Motor neuron (in vitro differentiated cells): ENCODE measurements at regions not wholly inside any gene's neighbourhood (a gene's known extent, or its start where the extent isn't known, plus 50 kb on each side); places are given as distances from the start of the nearest gene placed in this dataset.
A peak's percentile ranks its signal among the peaks of the same experiment; 100 is the strongest.

ENCODE experiments used
- ATAC-seq, 8 experiments: fragments of 200-7000 bp; cut with Tn5 transposase; replicated peaks in 6 of 8; 2 replicates each; pipeline ENCODE4 v1.8.0; 2021; ENCODE audit warnings: mild to moderate bottlenecking in 8 of 8, moderate library complexity in 8 of 8
- H3K27ac ChIP-seq, 2 donors: fragments of 250-450 bp; sonication (Bioruptor Pico); 2 replicates each; pipeline ENCODE4 v1.9.0; 2021; ENCODE audit warnings: antibody characterized with exemption in 2 of 2, mild to moderate bottlenecking in 2 of 2, moderate library complexity in 1 of 2
- H3K4me1 ChIP-seq, 2 donors: fragments of 250-450 bp; sonication (Bioruptor Pico); replicated peaks in 1 of 2; 2 replicates each; pipeline ENCODE4 v1.6.1; 2021; ENCODE audit warnings: antibody characterized with exemption in 2 of 2, mild to moderate bottlenecking in 2 of 2, moderate library complexity in 1 of 2
- H3K4me3 ChIP-seq, 5 donors: fragments of 250-450 bp; sonication (Bioruptor Pico); 2 replicates each; pipeline ENCODE4 v1.9.0; 2021; ENCODE audit warnings: antibody characterized with exemption in 5 of 5, mild to moderate bottlenecking in 5 of 5, moderate library complexity in 4 of 5
- WGBS, 10 experiments: fragments of 450-650 bp; shearing (Covaris generic); methylation state at CpG; one replicate each; pipeline ENCODE4 v1.0.0; 2022; 5-methylcytosine and 5-hydroxymethylcytosine counted together
- in situ Hi-C, 9 experiments: fragments of 400-800 bp; cut with MboI; loops; one replicate each; pipeline ENCODE4 v1.15.0; 2021; ENCODE audit warnings: low sequenced_read_pairs in 9 of 9, low pct_unique_long_range_greater_than_20kb in 2 of 9; ENCODE audit not compliant: unreplicated experiment in 9 of 9

DNA sequence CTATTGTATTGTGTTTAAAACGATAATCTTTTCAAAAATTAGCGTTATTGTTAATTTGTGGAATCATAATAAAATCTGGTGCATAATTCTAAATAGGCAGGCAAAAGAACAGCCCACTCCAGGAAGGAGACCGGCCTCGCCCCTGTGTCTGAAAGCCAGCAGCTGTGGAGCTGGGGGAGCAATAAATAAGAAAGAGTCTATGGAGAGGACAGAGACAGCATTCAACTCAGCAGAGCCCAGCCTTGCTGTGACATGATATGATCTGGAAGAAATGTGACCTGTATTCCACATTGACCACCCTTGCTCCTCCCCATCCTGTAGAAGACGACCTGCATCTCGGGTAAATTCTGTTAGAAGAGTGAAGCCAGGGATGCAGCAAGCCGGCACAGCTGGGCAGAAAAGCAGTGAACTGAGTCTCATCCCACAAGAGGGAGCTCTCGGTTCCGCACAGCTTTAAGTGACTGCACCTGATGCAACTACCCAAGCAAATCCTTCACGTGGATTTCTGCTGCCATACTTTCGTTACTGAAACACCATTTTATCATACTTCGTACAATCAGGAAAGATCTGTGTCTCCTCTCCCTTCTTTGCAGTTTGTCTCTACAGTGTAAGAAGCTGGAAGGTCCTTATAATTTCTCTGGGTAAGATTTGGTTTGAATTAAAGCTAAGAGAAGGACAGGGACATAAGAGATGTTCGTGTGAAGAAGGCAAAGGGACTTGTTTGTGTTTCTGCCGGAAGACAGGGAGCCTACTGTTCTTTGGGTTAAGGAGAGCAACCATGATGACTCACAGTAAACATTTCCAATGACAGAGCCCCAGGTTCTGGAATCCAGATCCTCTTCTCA, 427.1 kb downstream of the GPAM start:
- Histone ChIP-seq H3K27ac (no peak overlapping the region), H3K4me1 (peaks cover 0 to 6% of the 10 kb centered on the region in 2 donors), H3K4me3 (no peak overlapping the region)
- WGBS, 10 experiments = 15 to 80% (median 50%) methylated on average over 1 to 14 of the region's 14 CpGs; no CpG with 5 or more reads in 2 of the 10 experiments
- in situ Hi-C loops = loop anchor here in 2 of 9 experiments (25.0 kb wide), 2 partner anchors 381 to 556 kb away; no protein-coding TSS in a partner anchor
- ATAC-seq = peak; percentile 78 to 98 (median 91)

DNA sequence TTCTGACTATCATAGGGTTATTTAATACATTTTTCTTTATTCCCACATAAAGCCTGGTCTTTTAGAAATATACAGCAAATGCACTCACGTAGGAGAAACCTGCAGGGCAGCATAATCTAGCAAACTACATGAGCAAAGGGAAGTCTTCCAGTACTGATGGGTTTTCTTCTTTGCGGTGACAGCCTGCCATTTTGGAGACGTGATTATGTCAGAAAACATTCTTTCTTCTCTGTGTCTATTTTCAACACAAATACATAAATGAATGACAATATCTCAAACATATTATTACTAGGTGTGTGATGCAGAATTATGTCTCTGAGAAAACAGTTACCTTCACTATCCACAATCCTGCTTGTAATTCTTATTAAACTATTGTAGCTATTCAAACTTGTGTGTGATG, 425.0 kb downstream of the GPAM start:
- no peak overlapping the region for H3K27ac ChIP-seq
- 52 to 81% (median 75%) methylated on average over 1 to 3 of the region's 3 CpGs; no CpG with 5 or more reads in 3 of the 10 experiments for WGBS, 10 experiments
- in situ Hi-C loops = loop anchor here in 2 of 9 experiments (25.0 kb wide), 2 partner anchors 379 to 554 kb away; no protein-coding TSS in a partner anchor
- no peak for ATAC-seq
- peaks cover 0 to 6% of the 10 kb centered on the region in 2 donors for H3K4me1 ChIP-seq
- H3K4me3 ChIP-seq = no peak overlapping the region

DNA sequence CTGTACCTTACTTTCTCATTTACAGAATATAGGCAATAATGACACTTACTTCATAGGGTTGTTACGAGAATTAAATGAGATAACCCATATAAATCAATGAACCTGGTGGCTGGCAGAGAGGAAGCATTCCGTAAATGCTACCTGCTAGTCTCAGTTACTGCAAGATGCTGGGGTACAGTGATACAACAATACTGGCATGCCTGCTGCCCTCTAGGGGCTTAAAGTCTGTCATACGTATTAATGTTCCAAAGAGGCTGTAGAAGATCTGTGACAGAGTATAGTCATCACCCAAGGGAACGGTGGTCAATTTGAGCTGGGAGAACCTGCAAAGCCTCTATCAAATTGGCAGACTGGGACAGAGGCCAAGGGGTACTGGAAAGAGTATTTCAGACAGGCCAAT, 421.5 kb downstream of the GPAM start:
- in situ Hi-C loops = loop anchor here in 2 of 9 experiments (25.0 kb wide), 2 partner anchors 375 to 550 kb away; no protein-coding TSS in a partner anchor
- ATAC-seq = no peak

DNA sequence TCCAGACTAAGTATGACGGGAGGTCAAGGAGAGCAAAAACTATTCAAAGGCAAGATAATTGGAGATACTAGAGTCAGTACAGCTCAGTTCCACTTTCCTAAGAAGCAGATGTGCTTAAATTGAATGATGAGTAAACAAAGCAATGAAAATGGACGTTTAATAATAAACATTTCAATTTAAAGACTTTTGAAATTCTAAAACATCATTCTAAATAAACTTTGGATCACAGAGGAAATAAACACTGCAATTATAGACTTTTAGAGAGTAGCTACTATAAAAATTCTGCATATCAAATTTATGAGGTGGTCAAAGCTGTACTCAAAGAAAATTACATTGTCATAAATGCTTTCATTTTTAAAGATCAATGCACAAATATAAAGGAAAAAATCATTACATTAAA, 418.3 kb downstream of the GPAM start:
- WGBS, 10 experiments = 10 to 100% (median 40%) methylated on average over 1 to 2 of the region's 2 CpGs; no CpG with 5 or more reads in 2 of the 10 experiments
- in situ Hi-C loops = loop anchor here in 2 of 9 experiments (25.0 kb wide), 2 partner anchors 372 to 547 kb away; no protein-coding TSS in a partner anchor

More for the DNA sequence above, 421.5 kb downstream of the GPAM start:
- no peak overlapping the region for H3K27ac ChIP-seq
- no peak overlapping the region for H3K4me3 ChIP-seq
- no peaks in the 10 kb centered on the region for H3K4me1 ChIP-seq
- WGBS, 10 experiments = 44 to 100% (median 93%) methylated on average over 1 to 4 of the region's 4 CpGs; no CpG with 5 or more reads in 1 of the 10 experiments

DNA sequence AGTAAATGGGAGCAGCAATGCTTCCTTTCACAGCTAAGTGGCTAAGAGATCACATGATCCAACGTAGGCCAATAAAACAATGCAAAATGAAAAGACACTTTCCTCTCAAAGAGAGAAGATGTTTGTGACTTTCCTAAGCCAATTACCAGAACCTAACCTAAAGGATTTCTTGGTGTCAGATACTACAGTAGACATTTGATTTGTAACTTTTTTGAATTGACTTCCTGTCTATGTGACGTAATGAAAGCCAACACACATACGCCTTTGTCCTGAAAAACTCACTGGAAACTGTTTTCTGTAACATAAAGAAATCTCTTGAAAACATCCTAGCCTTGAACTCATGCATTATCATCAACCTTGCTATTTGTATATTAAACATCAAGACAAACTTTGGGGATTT, 417.1 kb downstream of the GPAM start:
- in situ Hi-C loops = loop anchor here in 2 of 9 experiments (25.0 kb wide), 2 partner anchors 371 to 546 kb away; no protein-coding TSS in a partner anchor

More for the DNA sequence above, 418.3 kb downstream of the GPAM start:
- Histone ChIP-seq H3K4me3 (no peak overlapping the region), H3K27ac (no peak overlapping the region), H3K4me1 (no peaks in the 10 kb centered on the region)
- ATAC-seq = no peak

DNA sequence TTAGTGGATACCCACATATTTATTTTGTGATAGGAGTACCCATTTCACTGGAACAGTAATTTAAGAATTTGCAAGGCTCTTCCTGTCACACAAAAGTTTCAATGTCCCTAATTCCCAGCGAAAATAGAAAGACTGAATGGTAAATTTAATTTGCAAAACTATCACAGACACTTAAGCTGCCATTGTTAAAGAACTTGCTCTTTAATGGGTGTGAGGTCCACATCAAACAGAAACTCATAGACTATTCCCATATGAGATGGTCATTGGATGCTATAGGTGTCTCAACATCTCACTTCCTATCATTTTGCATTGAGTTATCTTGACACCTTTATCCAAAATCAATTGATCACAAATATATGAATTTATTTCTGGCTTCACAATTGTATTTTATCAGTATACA, 415.9 kb downstream of the GPAM start:
- no peak overlapping the region for H3K4me3 ChIP-seq
- 0 to 33% (median 0%) methylated on average over 1 of the region's 1 CpG; no CpG with 5 or more reads in 3 of the 10 experiments for WGBS, 10 experiments
- ATAC-seq = no peak
- no peaks in the 10 kb centered on the region for H3K4me1 ChIP-seq
- H3K27ac ChIP-seq = no peak overlapping the region
- in situ Hi-C loops = loop anchor here in 2 of 9 experiments (25.0 kb wide), 2 partner anchors 370 to 545 kb away; no protein-coding TSS in a partner anchor

More for the DNA sequence above, 417.1 kb downstream of the GPAM start:
- H3K4me3 ChIP-seq = no peak overlapping the region
- WGBS, 10 experiments = 43 to 100% (median 77%) methylated on average over 1 to 3 of the region's 3 CpGs; no CpG with 5 or more reads in 1 of the 10 experiments
- no peak overlapping the region for H3K27ac ChIP-seq
- H3K4me1 ChIP-seq = no peaks in the 10 kb centered on the region
- ATAC-seq = no peak

DNA sequence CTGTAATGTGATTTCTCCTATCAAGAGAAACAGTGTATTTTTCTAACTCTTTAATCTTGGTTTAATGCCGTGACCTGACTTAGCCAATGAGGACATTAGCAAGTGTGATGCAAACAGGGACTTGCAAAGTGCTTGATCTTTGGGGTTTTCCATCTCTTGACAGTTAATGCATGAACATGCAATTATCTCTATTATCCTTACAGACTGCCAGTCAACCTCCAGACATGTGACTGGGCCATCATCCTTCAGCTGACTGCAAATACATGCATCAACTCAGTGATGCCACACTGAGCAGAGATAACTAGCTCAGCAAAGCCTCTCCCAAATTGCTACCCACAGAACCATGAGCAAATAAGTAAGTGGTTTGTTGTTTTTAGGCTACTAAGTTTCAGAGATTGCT, 409.6 kb downstream of the GPAM start:
- no peak for ATAC-seq
- H3K4me3 ChIP-seq = no peak overlapping the region
- in situ Hi-C loops = loop anchor here in 2 of 9 experiments (25.0 kb wide), 2 partner anchors 363 to 538 kb away; no protein-coding TSS in a partner anchor

DNA sequence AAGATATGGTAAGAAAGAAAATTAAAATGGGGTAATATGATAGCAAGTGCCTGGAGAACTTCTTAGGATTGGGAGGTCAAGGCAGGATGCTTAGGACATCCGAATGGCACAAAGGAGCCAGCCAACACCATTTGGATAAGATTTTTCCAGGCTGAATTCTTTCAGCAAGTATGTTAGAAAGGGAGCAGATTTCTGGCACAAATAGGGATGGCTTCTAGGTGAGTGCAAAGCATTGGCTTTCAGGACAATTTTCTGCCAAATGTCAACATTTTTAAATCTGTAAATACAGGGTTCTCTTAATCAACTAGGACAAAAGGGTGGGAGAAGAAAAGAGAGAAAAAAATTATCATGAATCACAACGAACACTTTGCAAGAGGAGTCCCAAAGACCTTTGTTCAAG, 409.1 kb downstream of the GPAM start:
- Histone ChIP-seq H3K4me3 (no peak overlapping the region), H3K4me1 (no peaks in the 10 kb centered on the region), H3K27ac (no peak overlapping the region)
- in situ Hi-C loops = loop anchor here in 2 of 9 experiments (25.0 kb wide), 2 partner anchors 363 to 538 kb away; no protein-coding TSS in a partner anchor
- ATAC-seq = no peak
- 0 to 100% (median 55%) methylated on average over 1 to 2 of the region's 2 CpGs; no CpG with 5 or more reads in 2 of the 10 experiments for WGBS, 10 experiments

More for the DNA sequence above, 409.6 kb downstream of the GPAM start:
- no peaks in the 10 kb centered on the region for H3K4me1 ChIP-seq
- WGBS, 10 experiments = 80 to 100% (median 92%) methylated on average over 1 of the region's 1 CpG; no CpG with 5 or more reads in 5 of the 10 experiments
- no peak overlapping the region for H3K27ac ChIP-seq

DNA sequence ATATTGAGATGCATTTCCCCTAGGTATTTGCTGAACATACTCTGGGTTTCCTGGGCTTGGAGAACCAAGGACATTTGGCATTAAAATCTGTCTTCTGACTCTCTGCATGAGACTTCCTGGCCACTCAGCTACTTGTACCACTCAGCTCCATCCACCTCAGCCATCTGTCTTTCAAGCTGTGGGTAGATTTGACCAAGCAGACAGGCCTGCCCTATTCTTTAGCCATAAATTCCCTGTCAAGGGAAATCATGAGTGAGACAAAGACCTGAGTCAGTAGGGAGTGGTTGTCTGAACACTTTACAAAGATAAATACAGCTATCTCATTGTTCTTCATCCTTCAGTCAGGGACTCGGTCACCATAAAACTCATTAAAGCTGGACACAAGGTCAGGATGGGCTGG, 399.1 kb downstream of the GPAM start:
- in situ Hi-C loops = no loop called here
- Histone ChIP-seq H3K27ac (no peak overlapping the region), H3K4me1 (peaks cover 17 to 24% of the 10 kb centered on the region in 2 donors), H3K4me3 (no peak overlapping the region)
- ATAC-seq = peak in 4 of 8 experiments; percentile 28 to 75 (median 59)
- 0 to 40% (median 18%) methylated on average over 1 of the region's 1 CpG; no CpG with 5 or more reads in 4 of the 10 experiments for WGBS, 10 experiments

DNA sequence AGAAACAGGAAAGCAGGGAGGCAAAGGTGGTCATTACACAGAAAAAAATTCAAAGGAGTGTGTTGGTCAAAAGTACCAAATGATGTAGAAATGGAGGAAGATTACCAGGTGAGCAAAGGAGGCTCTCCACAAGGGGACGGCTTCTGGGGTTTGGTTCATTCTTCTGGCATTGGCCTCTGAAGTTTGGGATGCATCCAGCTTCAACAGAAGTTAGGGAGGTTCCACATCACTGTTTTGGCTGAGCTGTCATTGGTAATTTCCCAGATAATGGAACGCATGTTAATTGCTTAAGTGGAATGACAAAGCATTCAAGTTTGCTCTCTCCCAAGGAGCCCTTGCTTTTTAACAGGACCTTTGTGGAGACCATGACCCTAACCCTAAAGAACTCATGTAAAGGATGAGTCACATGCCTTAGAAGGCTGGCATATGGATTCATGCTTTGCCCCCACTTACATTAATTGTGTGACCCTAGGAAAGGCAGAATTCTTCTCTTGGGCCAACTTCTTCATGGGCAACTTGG, 398.6 kb downstream of the GPAM start:
- in situ Hi-C loops = no loop called here
- peaks cover 17 to 24% of the 10 kb centered on the region in 2 donors for H3K4me1 ChIP-seq
- WGBS, 10 experiments = 25 to 88% (median 33%) methylated on average over 1 to 2 of the region's 2 CpGs; no CpG with 5 or more reads in 3 of the 10 experiments
- peak overlapping the region in 1 of 2 donors; percentile 19 for H3K27ac ChIP-seq
- H3K4me3 ChIP-seq = no peak overlapping the region
- ATAC-seq = no peak

DNA sequence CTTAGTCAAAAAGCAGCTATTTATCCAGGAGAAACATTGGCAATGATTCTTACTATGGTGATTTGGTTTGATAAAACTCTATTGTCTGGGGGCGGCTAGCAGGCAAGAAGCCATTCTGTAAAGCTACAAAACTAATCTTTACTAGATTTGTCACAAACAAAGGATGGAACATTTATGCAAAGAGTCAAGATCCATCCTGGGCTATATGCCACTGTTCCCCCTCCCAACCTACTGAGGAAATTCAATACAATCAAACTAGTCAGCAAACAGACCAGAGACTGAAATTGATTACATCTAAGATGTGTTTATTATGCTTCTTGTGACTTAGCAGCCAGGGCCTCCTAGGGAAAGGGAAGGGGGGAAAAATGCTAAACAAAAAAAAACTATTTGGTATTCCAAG, 397.6 kb downstream of the GPAM start:
- in situ Hi-C loops = no loop called here
- Histone ChIP-seq H3K4me1 (peaks cover 17 to 24% of the 10 kb centered on the region in 2 donors), H3K27ac (no peak overlapping the region), H3K4me3 (no peak overlapping the region)
- ATAC-seq = peak in 4 of 8 experiments; percentile 76 to 83 (median 80)
- 13 to 100% (median 50%) methylated on average over 1 of the region's 1 CpG; no CpG with 5 or more reads in 2 of the 10 experiments for WGBS, 10 experiments

DNA sequence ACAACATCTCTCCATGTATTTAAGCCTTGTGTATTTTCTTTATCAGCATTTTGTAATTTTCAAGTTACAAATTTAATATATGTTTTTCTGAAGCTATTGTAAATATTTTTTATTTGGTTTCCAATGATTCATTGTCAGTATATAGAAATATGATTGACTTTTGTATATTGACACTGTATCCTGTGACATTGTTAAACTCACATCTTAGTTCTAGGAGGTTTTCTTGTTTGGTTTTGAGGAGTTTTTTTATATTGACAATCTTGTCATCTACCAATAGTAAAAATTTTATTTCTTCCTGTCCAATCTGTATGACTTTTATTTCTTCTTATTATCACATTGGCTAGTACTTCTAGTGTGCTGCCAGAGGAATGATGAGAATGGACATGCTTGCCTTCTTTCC, 393.7 kb downstream of the GPAM start:
- in situ Hi-C loops = no loop called here
- no peak for ATAC-seq
- H3K27ac ChIP-seq = no peak overlapping the region
- peaks cover 16 to 17% of the 10 kb centered on the region in 2 donors for H3K4me1 ChIP-seq
- no peak overlapping the region for H3K4me3 ChIP-seq

DNA sequence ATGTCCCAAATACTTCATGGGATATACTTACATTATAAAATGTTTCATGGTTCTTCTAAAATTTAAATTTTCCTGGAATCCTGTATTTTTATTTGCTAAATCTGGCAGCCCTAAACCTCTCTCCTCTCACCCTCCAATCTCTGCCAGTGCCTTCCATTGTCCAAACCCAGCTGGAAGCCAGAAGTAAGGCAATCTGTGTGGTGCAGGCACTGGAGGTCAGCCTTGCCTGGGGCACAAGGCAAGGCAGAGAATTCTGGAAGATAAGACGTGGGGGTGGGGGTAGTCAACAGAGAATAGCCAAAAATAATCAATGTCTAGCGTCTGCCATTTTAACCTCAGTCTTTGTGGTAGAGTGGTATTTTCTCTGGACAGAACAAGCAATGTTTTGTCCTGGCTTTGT, 381.7 kb downstream of the GPAM start:
- Histone ChIP-seq H3K4me3 (no peak overlapping the region), H3K27ac (no peak overlapping the region), H3K4me1 (peaks cover 0 to 6% of the 10 kb centered on the region in 2 donors)
- WGBS, 10 experiments = 63 to 100% methylated on average over 1 to 2 of the region's 2 CpGs; no CpG with 5 or more reads in 8 of the 10 experiments
- no peak for ATAC-seq
- in situ Hi-C loops = no loop called here
